Fibroblast of the aortic adventitia (primary cell): ENCODE measurements at regions not wholly inside any gene's neighbourhood (a gene's known extent, or its start where the extent isn't known, plus 50 kb on each side); places are given as distances from the start of the nearest gene placed in this dataset.

Experiments
- DNase-seq: peaks from one replicate; pipeline ENCODE4 v3.0.0-alpha.2; 2010; ENCODE audit warnings: low read depth
- H3K4me3 ChIP-seq: 2 replicates; pipeline ENCODE4 v1.5.1; 2011; ENCODE audit warnings: low read depth, mild to moderate bottlenecking, control low read depth, low read length, moderate library complexity
- TF ChIP-seq, protein P1 (sequence below): IDR thresholded peaks from 2 replicates; pipeline ENCODE4 v1.5.1; 2011; ENCODE audit warnings: mild to moderate bottlenecking, low read length, control low read depth, inconsistent platforms; ENCODE audit not compliant: insufficient read depth

DNA sequence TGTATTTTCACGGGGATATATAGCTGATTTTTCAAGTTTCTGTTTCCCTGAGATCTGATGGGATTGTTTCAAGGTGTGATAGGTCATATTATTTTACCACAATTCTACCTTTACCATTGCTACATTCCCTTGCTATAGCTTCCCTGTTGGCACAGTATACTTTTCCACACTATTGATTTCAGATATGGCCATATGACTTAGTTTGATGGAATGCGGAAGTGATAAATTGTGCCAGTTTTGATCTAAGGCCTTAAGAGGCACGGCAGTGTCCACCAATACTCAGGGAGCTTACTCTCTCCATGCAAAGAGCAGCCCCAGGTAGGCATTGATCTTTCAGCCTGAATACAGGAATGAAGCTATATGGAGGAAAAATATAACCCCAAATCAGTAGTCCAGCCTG, 315.7 kb downstream of the SLC16A7 start:
- H3K4me3 ChIP-seq = no peak overlapping the region
- DNase-seq = no peak
- TF ChIP-seq, protein P1, sequence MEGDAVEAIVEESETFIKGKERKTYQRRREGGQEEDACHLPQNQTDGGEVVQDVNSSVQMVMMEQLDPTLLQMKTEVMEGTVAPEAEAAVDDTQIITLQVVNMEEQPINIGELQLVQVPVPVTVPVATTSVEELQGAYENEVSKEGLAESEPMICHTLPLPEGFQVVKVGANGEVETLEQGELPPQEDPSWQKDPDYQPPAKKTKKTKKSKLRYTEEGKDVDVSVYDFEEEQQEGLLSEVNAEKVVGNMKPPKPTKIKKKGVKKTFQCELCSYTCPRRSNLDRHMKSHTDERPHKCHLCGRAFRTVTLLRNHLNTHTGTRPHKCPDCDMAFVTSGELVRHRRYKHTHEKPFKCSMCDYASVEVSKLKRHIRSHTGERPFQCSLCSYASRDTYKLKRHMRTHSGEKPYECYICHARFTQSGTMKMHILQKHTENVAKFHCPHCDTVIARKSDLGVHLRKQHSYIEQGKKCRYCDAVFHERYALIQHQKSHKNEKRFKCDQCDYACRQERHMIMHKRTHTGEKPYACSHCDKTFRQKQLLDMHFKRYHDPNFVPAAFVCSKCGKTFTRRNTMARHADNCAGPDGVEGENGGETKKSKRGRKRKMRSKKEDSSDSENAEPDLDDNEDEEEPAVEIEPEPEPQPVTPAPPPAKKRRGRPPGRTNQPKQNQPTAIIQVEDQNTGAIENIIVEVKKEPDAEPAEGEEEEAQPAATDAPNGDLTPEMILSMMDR = no peak

DNA sequence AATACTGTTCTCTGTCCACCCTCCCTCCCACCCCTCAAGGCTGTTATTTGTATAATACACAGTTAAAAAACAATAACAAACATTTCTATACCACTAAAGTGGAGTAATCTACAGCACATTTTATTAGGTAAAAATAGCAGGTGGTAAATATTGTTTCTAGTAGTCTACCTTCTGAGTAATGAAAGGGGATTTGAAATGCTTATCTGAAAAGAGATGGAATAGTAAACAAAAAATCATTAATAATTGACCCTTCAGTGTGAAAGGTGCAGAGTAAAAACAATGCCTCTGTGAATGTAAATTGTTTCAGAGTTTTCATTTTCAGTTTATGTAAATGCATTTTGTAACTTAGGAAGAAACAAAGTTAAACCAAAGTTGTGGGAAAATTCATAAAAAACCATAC, 321.2 kb downstream of the SLC16A7 start:
- TF ChIP-seq, protein P1 = no peak
- DNase-seq = no peak
- no peak overlapping the region for H3K4me3 ChIP-seq

DNA sequence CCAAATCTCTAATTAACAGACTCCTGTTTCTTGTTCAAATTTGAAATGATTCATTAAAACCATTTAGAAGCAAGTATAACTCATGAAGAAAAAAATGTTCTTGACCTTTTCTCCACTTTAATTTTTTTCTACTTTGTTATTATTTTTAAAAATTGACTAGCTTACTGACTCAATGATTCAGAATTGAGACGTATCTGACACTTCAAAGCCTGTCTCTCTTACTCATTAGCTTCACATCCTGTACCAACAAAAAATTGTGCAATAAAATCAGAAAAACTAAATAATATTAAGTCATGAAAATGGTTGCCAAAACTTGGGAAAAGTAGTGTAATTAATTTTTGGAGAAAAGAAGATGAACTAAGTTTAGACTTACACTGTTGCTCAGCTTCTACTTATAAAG, 331.2 kb downstream of the SLC16A7 start:
- no peak overlapping the region for H3K4me3 ChIP-seq
- DNase-seq = no peak
- TF ChIP-seq, protein P1 = no peak

DNA sequence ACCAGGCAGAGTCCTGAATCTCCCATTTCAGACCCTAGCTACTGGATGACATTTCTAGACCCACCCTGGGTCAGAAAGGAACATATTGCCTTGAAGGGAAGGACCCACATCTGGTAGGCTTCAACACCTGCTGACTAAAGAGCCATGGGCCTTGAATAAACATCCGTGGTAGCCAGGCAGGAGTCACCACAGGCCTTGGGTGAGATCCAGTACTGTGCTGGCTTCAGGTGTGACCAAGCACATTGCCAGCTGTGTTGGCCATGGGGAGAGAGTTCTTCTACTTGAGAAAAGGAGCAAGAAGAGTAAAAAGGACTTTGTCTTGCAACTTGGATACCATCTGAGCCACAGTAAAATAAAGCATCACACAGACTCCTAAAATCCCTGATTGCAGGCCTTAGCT, 332.6 kb downstream of the SLC16A7 start:
- TF ChIP-seq, protein P1 = no peak
- DNase-seq = no peak
- H3K4me3 ChIP-seq = no peak overlapping the region

DNA sequence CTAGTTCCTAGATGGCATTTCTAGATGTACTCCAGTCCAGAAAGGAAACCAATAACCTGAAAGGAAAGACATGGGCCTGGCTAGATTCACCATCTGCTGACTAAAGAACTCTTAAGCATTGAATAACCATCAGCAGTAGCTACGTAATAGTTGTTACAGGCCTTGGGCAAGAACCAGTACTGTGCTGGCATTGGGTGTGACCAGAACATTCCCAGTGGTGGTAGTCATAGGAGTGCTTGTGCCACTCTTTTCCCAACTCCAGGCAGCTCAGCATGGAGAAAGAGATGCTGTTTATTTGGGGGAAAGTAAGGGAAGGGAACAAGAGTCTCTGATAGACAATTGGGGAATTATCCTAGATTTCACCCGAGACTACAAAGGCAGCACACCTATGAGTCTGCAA, 333.3 kb downstream of the SLC16A7 start:
- peak; percentile 59 for DNase-seq
- H3K4me3 ChIP-seq = no peak overlapping the region
- TF ChIP-seq, protein P1 = no peak

- no peak overlapping the region for H3K4me3 ChIP-seq
- TF ChIP-seq, protein P1 = no peak
- DNase-seq = no peak
These were observed 338.7 kb downstream of the SLC16A7 start for GRCh38 chr12:59934486-59934885.

DNA sequence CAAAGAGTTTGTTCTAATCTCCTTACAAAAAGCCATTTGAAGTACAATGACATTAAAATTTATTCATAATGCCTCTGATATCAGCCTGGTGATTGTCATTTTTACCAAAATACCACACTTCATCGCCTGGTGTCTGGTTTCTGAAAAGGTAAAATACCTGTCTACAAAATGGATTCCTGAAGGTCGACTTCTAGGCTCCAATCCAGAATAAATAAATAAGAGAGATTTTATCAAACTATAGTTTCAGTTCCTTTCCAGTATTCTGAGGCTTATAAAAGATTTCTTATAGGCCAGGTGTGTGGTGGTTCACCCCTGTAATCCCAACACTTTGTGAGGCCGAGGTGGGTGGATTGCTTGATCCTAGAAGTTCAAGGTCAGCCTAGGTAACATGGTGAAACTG, 340.7 kb downstream of the SLC16A7 start:
- TF ChIP-seq, protein P1 = no peak
- no peak for DNase-seq
- no peak overlapping the region for H3K4me3 ChIP-seq
